ENCODE measurements at regions not wholly inside any gene's neighbourhood (a gene's known extent, or its start where the extent isn't known, plus 50 kb on each side); places are given as distances from the start of the nearest gene placed in this dataset.

DNA sequence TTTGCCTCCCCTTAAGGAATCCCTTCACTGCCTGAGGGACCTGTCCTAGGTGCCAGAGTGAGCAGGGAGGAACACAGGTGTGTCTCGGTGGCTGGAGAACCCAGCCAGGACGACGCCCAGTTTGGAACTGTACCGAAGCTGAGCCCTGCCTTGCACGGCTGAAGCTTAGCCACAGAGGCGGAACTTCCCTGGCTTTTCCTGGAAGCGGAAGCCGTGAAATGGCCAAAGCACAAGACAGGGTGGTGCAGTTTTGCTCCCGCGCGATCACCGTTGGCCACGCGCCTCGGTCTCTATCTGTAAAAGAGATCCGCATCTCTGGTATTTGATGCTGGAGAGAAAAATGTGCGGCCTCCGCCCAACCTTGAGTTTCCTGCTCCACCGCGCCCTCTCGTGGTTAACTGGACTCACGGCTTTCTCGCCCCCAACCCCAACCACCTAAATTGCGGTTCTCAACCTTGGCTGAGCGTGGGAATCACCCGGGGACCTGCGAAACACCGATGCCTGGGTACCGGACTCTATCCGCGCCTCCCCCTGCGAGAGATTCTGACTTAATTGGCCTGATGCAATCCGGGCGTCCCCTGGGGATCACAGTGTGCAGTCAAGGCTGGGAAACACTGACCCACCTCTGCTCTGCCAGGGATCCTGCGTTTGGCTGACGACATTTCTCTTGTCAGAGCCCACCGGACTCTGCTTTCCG lies 70.7 kb upstream of the ABHD2 start (continued):
- TF ChIP-seq L3MBTL2 (IDR thresholded peaks at IDR 0.05): peak; percentile 92
- peak; percentile 33 for TF ChIP-seq ZFP36 (IDR thresholded peaks at IDR 0.05; ENCODE audit: low read depth, low read length, partially characterized antibody)
- no peak for TF ChIP-seq PTRF (tag; IDR thresholded peaks at IDR 0.05)
- TF ChIP-seq ZEB2 (IDR thresholded peaks at IDR 0.05): peak; percentile 80
- TF ChIP-seq LARP7 (IDR thresholded peaks at IDR 0.05): no peak
- no peak for TF ChIP-seq SRSF1 (IDR thresholded peaks at IDR 0.05; ENCODE audit: low read depth, low read length)
- peak in 2 of 3 experiments; percentile 29 to 38 for TF ChIP-seq YY1 (IDR thresholded peaks at IDR 0.05; ENCODE audit: borderline replicate concordance in 1 of 3, control insufficient read depth in 1 of 3, extremely low read depth in 1 of 3, insufficient read depth in 3 of 3, insufficient read length in 1 of 3, insufficient replicate concordance in 2 of 3, low read depth in 1 of 3, low read length in 2 of 3)
- no peak for TF ChIP-seq NFIX (CRISPR knock-in tag; IDR thresholded peaks at IDR 0.05; ENCODE audit: low read depth)
- TF ChIP-seq ZNF644 (tag; IDR thresholded peaks at IDR 0.05; ENCODE audit: low read depth): no peak
- TF ChIP-seq ZBTB17 (CRISPR knock-in tag; IDR thresholded peaks at IDR 0.05): no peak
- no peak for TF ChIP-seq CBFA2T2 (conservative IDR thresholded peaks at IDR 0.05)
- TF ChIP-seq ATF7 (IDR thresholded peaks at IDR 0.05): peak; percentile 60
- peak; percentile 48; the same call in 1 of the 2 replicates for TF ChIP-seq MTA1 (IDR thresholded peaks at IDR 0.05; ENCODE audit: borderline replicate concordance)
- TF ChIP-seq PHTF2 (CRISPR knock-in tag; IDR thresholded peaks at IDR 0.05): no peak
- TF ChIP-seq, protein P1, sequence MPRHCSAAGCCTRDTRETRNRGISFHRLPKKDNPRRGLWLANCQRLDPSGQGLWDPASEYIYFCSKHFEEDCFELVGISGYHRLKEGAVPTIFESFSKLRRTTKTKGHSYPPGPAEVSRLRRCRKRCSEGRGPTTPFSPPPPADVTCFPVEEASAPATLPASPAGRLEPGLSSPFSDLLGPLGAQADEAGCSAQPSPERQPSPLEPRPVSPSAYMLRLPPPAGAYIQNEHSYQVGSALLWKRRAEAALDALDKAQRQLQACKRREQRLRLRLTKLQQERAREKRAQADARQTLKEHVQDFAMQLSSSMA (CRISPR knock-in tag; IDR thresholded peaks at IDR 0.05): no peak
- TF ChIP-seq RAD51 (IDR thresholded peaks at IDR 0.05; ENCODE audit: borderline replicate concordance, low read depth): no peak
- TF ChIP-seq, protein P2, sequence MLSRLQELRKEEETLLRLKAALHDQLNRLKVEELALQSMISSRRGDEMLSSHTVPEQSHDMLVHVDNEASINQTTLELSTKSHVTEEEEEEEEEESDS (CRISPR knock-in tag; IDR thresholded peaks at IDR 0.05): no peak
- TF ChIP-seq, protein P3, sequence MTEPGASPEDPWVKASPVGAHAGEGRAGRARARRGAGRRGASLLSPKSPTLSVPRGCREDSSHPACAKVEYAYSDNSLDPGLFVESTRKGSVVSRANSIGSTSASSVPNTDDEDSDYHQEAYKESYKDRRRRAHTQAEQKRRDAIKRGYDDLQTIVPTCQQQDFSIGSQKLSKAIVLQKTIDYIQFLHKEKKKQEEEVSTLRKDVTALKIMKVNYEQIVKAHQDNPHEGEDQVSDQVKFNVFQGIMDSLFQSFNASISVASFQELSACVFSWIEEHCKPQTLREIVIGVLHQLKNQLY (CRISPR knock-in tag; conservative IDR thresholded peaks at IDR 0.05): no peak
- TF ChIP-seq E2F8 (IDR thresholded peaks at IDR 0.05; ENCODE audit: low read depth, partially characterized antibody): peak; percentile 45
- TF ChIP-seq ZNF3 (CRISPR knock-in tag; IDR thresholded peaks at IDR 0.05): no peak
- no peak for TF ChIP-seq U2AF2 (optimal IDR thresholded peaks at IDR 0.05; ENCODE audit: low read depth, low read length)
- TF ChIP-seq HNRNPL (IDR thresholded peaks at IDR 0.05; ENCODE audit: low read depth, low read length): no peak
- TF ChIP-seq RBM34 (IDR thresholded peaks at IDR 0.05; ENCODE audit: borderline replicate concordance, insufficient read depth, low read length): no peak
- TF ChIP-seq KDM5B (IDR thresholded peaks at IDR 0.05; ENCODE audit: insufficient replicate concordance, low read depth, low read length): peak; percentile 24
- TF ChIP-seq PHF20 (IDR thresholded peaks at IDR 0.05; ENCODE audit: partially characterized antibody): no peak
- no peak for TF ChIP-seq YBX1 (IDR thresholded peaks at IDR 0.05)
- no peak for TF ChIP-seq RUNX1 (IDR thresholded peaks at IDR 0.05; ENCODE audit: low read depth)

Data from K562 (cell line).